IMR-90 (cell line): ENCODE measurements at regions not wholly inside any gene's neighbourhood (a gene's known extent, or its start where the extent isn't known, plus 50 kb on each side); places are given as distances from the start of the nearest gene placed in this dataset.

Experiments used
- ATAC-seq: fragments of 200-7000 bp; cut with Tn5 transposase; 2 replicates; pipeline ENCODE4 v1.9.1; 2020; ENCODE audit warnings: low read depth, mild to moderate bottlenecking, moderate library complexity
- BruUV-seq: library from RNA; stranded (reverse); fragments of 400-500 nt; replicated peaks from 2 replicates; lab custom pipeline; 2021; lab: Mats Ljungman, UMichigan
- CTCF ChIA-PET: fragments of 300-600 bp; formaldehyde crosslinking; extraction: SDS; loops from one replicate; lab custom pipeline; 2021; ENCODE audit warnings: antibody characterized with exemption; lab: Yijun Ruan, JAX
- POLR2A ChIA-PET: fragments of 300-600 bp; sonication (Branson Sonifier 250); formaldehyde crosslinking; loops from one replicate; lab custom pipeline; 2022; ENCODE audit warnings: antibody characterized with exemption; ENCODE audit not compliant: unreplicated experiment; lab: Charles Lee
- DNase-seq: peaks from one replicate; pipeline ENCODE4 v3.0.0; 2013
- H2AFZ ChIP-seq: replicated peaks from 2 replicates; pipeline ENCODE3; 2013; ENCODE audit warnings: low read length, mild to moderate bottlenecking; ENCODE audit not compliant: poor library complexity
- H2AK5ac ChIP-seq: 2 replicates; pipeline ENCODE4 v1.6.1; 2013; ENCODE audit warnings: low read depth, low read length, inconsistent platforms
- H2AK9ac ChIP-seq: replicated peaks from 2 replicates; pipeline ENCODE3; 2013; ENCODE audit warnings: mild to moderate bottlenecking, low read depth, low read length, moderate library complexity; ENCODE audit not compliant: poor library complexity
- H2BK120ac ChIP-seq: 2 replicates; pipeline ENCODE4 v1.6.1; 2013; ENCODE audit warnings: low read depth, low read length, inconsistent platforms
- H2BK15ac ChIP-seq: 3 replicates; pipeline ENCODE4 v1.6.1; 2013; ENCODE audit warnings: low read depth, low read length, inconsistent platforms
- H2BK20ac ChIP-seq: 2 replicates; pipeline ENCODE4 v1.6.1; 2013; ENCODE audit warnings: low read depth, mild to moderate bottlenecking, inconsistent platforms, low read length, moderate library complexity
- H2BK5ac ChIP-seq: 2 replicates; pipeline ENCODE4 v1.6.1; 2013; ENCODE audit warnings: mild to moderate bottlenecking, low read depth, low read length, inconsistent platforms; ENCODE audit not compliant: poor library complexity, severe bottlenecking
- H3K14ac ChIP-seq: replicated peaks from 2 replicates; pipeline ENCODE4 v1.6.1; 2013; ENCODE audit warnings: low read depth, low read length, inconsistent platforms
- H3K18ac ChIP-seq: 2 replicates; pipeline ENCODE4 v1.6.1; 2013; ENCODE audit warnings: low read depth, low read length, control low read depth
- H3K23ac ChIP-seq: 2 replicates; pipeline ENCODE4 v1.6.1; 2013; ENCODE audit warnings: low read depth, low read length, inconsistent platforms
- H3K27ac ChIP-seq: 2 replicates; pipeline ENCODE4 v1.5.1; 2013; ENCODE audit warnings: mild to moderate bottlenecking, control low read depth, low read length; ENCODE audit not compliant: insufficient read depth
- H3K27me3 ChIP-seq: 2 replicates; pipeline ENCODE4 v1.6.1; 2013; ENCODE audit warnings: low read length; ENCODE audit not compliant: control insufficient read depth, insufficient read depth
- H3K36me3 ChIP-seq: 2 replicates; pipeline ENCODE4 v1.6.1; 2013; ENCODE audit warnings: low read length, mixed read lengths; ENCODE audit not compliant: control insufficient read depth, insufficient read depth
- H3K4ac ChIP-seq: 2 replicates; pipeline ENCODE4 v1.6.1; 2013; ENCODE audit warnings: low read depth, low read length, inconsistent platforms
- H3K4me1 ChIP-seq: 2 replicates; pipeline ENCODE4 v1.6.1; 2013; ENCODE audit warnings: low read length, mixed read lengths; ENCODE audit not compliant: control insufficient read depth, insufficient read depth
- H3K4me2 ChIP-seq: 2 replicates; pipeline ENCODE4 v1.6.1; 2013; ENCODE audit warnings: low read depth, mild to moderate bottlenecking, control low read depth, low read length, moderate library complexity
- H3K4me3 ChIP-seq: 2 replicates; pipeline ENCODE4 v1.5.1; 2013; ENCODE audit warnings: low read depth, mild to moderate bottlenecking, control low read depth, low read length, moderate library complexity; ENCODE audit not compliant: insufficient read depth
- H3K56ac ChIP-seq: 2 replicates; pipeline ENCODE4 v1.6.1; 2013; ENCODE audit warnings: low read length, inconsistent platforms; ENCODE audit not compliant: insufficient read depth; ENCODE audit errors: extremely low read depth
- H3K79me1 ChIP-seq, 2 experiments: 2 replicates each; pipeline ENCODE4 v1.6.1; 2013; ENCODE audit warnings: low read length in 2 of 2, inconsistent platforms in 1 of 2, low read depth in 1 of 2
- H3K9ac ChIP-seq: 2 replicates; pipeline ENCODE4 v1.6.1; 2013; ENCODE audit warnings: low read depth, low read length, control low read depth
- H3K9me1 ChIP-seq: 2 replicates; pipeline ENCODE4 v1.6.1; 2013; ENCODE audit warnings: low read length, inconsistent platforms; ENCODE audit not compliant: insufficient read depth
- H3K9me3 ChIP-seq: 2 replicates; pipeline ENCODE4 v1.6.1; 2013; ENCODE audit warnings: low read length; ENCODE audit not compliant: control insufficient read depth, insufficient read depth
- H4K20me1 ChIP-seq: 2 replicates; pipeline ENCODE4 v1.6.1; 2013; ENCODE audit warnings: low read length, inconsistent platforms; ENCODE audit not compliant: insufficient read depth
- H4K5ac ChIP-seq: 2 replicates; pipeline ENCODE4 v1.6.1; 2013; ENCODE audit warnings: mild to moderate bottlenecking, low read depth, low read length, control low read depth
- H4K8ac ChIP-seq, 2 experiments: 2 replicates each; pipeline ENCODE4 v1.6.1; 2013; ENCODE audit warnings: low read depth in 2 of 2, low read length in 2 of 2, control low read depth in 1 of 2, inconsistent platforms in 1 of 2
- H4K91ac ChIP-seq: 2 replicates; pipeline ENCODE4 v1.6.1; 2013; ENCODE audit warnings: low read depth, low read length, inconsistent platforms; ENCODE audit not compliant: insufficient read depth
- BHLHE40 ChIP-seq: fragments of 150-350 bp; IDR thresholded peaks from 2 replicates; pipeline ENCODE4 v1.6.1; 2016; ENCODE audit warnings: mild to moderate bottlenecking, low read depth, low read length
- CEBPB ChIP-seq: IDR thresholded peaks from 2 replicates; pipeline ENCODE4 v1.6.1; 2012; ENCODE audit warnings: low read depth, low read length, improper control_type of control experiment
- CHD1 ChIP-seq: IDR thresholded peaks from 2 replicates; pipeline ENCODE4 v1.6.1; 2012; ENCODE audit warnings: low read depth, low read length, improper control_type of control experiment
- CTCF ChIP-seq: conservative IDR thresholded peaks from 2 replicates; pipeline ENCODE4 v1.5.1; 2012; ENCODE audit warnings: mild to moderate bottlenecking, low read depth, low read length, improper control_type of control experiment
- ELK1 ChIP-seq: fragments of 150-350 bp; IDR thresholded peaks from 2 replicates; pipeline ENCODE4 v1.6.1; 2016; ENCODE audit warnings: low read depth, mild to moderate bottlenecking, low read length, moderate library complexity, borderline replicate concordance
- FOS ChIP-seq: fragments of 150-350 bp; IDR thresholded peaks from 2 replicates; pipeline ENCODE4 v1.6.1; 2016; ENCODE audit warnings: low read depth, low read length
- MAFK ChIP-seq: IDR thresholded peaks from 2 replicates; pipeline ENCODE4 v1.6.1; 2012; ENCODE audit warnings: low read depth, low read length, improper control_type of control experiment
- MAZ ChIP-seq: IDR thresholded peaks from 2 replicates; pipeline ENCODE4 v1.6.1; 2012; ENCODE audit warnings: low read depth, mild to moderate bottlenecking, low read length, improper control_type of control experiment, moderate library complexity, borderline replicate concordance
- MXI1 ChIP-seq: IDR thresholded peaks from 2 replicates; pipeline ENCODE4 v1.6.1; 2012; ENCODE audit warnings: low read depth, mild to moderate bottlenecking, low read length, moderate library complexity, borderline replicate concordance
- NFE2L2 ChIP-seq: fragments of 150-350 bp; IDR thresholded peaks from 2 replicates; pipeline ENCODE4 v1.6.1; 2016; ENCODE audit warnings: low read depth, mild to moderate bottlenecking, low read length
- POLR2A ChIP-seq: IDR thresholded peaks from 2 replicates; pipeline ENCODE4 v1.6.1; 2012; ENCODE audit warnings: mild to moderate bottlenecking, low read depth, low read length
- RAD21 ChIP-seq: IDR thresholded peaks from 2 replicates; pipeline ENCODE4 v1.6.1; 2012; ENCODE audit warnings: low read length, improper control_type of control experiment
- RCOR1 ChIP-seq: IDR thresholded peaks from 2 replicates; pipeline ENCODE4 v1.6.1; 2012; ENCODE audit warnings: mild to moderate bottlenecking, low read length, improper control_type of control experiment; ENCODE audit not compliant: insufficient replicate concordance
- RFX5 ChIP-seq: IDR thresholded peaks from 2 replicates; pipeline ENCODE4 v1.8.0; 2012; ENCODE audit warnings: low read depth, mild to moderate bottlenecking, low read length, moderate library complexity
- SMC3 ChIP-seq: fragments of 150-350 bp; IDR thresholded peaks from 2 replicates; pipeline ENCODE4 v1.6.1; 2016; ENCODE audit warnings: low read depth, mild to moderate bottlenecking, antibody characterized with exemption, low read length, moderate library complexity
- USF2 ChIP-seq: fragments of 150-350 bp; IDR thresholded peaks from 2 replicates; pipeline ENCODE4 v1.6.1; 2017; ENCODE audit warnings: mild to moderate bottlenecking, antibody characterized with exemption, low read length, low read depth
- WGBS, 2 experiments: methylation state at CpG; one replicate each; pipeline versions ENCODE4 v1.1.5 to v1.1.7; 2013; ENCODE audit warnings: missing lambda C conversion rate in 2 of 2; ENCODE audit not compliant: insufficient read length in 1 of 2; ENCODE audit errors: extremely low coverage in 2 of 2; 5-methylcytosine and 5-hydroxymethylcytosine counted together
- dilution Hi-C: fragments of 300-500 bp; cut with HindIII; formaldehyde crosslinking; loops from one replicate; pipeline ENCODE4 v1.14.3; 2018; ENCODE audit warnings: low sequenced_read_pairs; ENCODE audit not compliant: unreplicated experiment
- in situ Hi-C: fragments of 300-500 bp; cut with MboI; formaldehyde crosslinking; loops from 3 replicates; pipeline ENCODE4 v1.14.3; 2019; ENCODE audit warnings: low sequenced_read_pairs, inconsistent platforms, mixed read lengths
- intact Hi-C: fragments of 100-400 bp; cut with micrococcal nuclease; formaldehyde crosslinking; loops from 2 replicates; pipeline ENCODE4 v1.10.0; 2022

- Histone ChIP-seq H3K27me3 (no peaks in the 10 kb centered on the region; the same call in 1 of the 2 replicates), H3K4ac (no peak overlapping the region), H2AFZ (no peak overlapping the region), H4K91ac (no peak overlapping the region), H3K27ac (no peak overlapping the region), H4K8ac (no peak overlapping the region), H3K9ac (no peak overlapping the region), H4K20me1 (no peaks in the 10 kb centered on the region), H3K18ac (no peak overlapping the region), H3K4me3 (no peak overlapping the region), H2BK5ac (no peak overlapping the region), H3K4me2 (no peak overlapping the region), H3K9me3 (no peaks in the 10 kb centered on the region), H3K9me1 (no peaks in the 10 kb centered on the region), H3K79me1 (no peaks in the 10 kb centered on the region), H2AK5ac (no peak overlapping the region), H2AK9ac (peak overlapping the region; percentile 5), H2BK20ac (no peak overlapping the region), H2BK120ac (no peak overlapping the region), H3K56ac (no peak overlapping the region), H3K14ac (no peak overlapping the region), H3K36me3 (no peaks in the 10 kb centered on the region), H3K23ac (no peak overlapping the region), H3K4me1 (no peaks in the 10 kb centered on the region), H2BK15ac (no peak overlapping the region), H4K5ac (no peak overlapping the region)
- ChIA-PET POLR2A (no interaction called here), CTCF (no interaction called here)
- in situ Hi-C loops (no loop called here), intact Hi-C loops (no loop called here), dilution Hi-C loops (no loop called here)
- no TSS peak for BruUV-seq
- TF ChIP-seq CHD1: no peak
- no peak for TF ChIP-seq NFE2L2
- no peak for TF ChIP-seq ELK1
- no peak for TF ChIP-seq USF2
- TF ChIP-seq MXI1: no peak
- no peak for TF ChIP-seq RAD21
- TF ChIP-seq RCOR1: no peak
- no peak for TF ChIP-seq BHLHE40
- TF ChIP-seq RFX5: no peak
- TF ChIP-seq SMC3: no peak
- TF ChIP-seq CEBPB: no peak
- TF ChIP-seq MAFK: no peak
- TF ChIP-seq CTCF: no peak
- TF ChIP-seq MAZ: no peak
- TF ChIP-seq FOS: no peak
- no peak for TF ChIP-seq POLR2A
- ATAC-seq (no peak), DNase-seq (no peak)
- no CpG with 5 or more reads among the region's 3 CpGs for WGBS, 2 experiments
Measured at GRCh38 chrX:43005561-43005960, 227.6 kb upstream of the PPP1R2C start.
